ENCODE measurements at regions not wholly inside any gene's neighbourhood (a gene's known extent, or its start where the extent isn't known, plus 50 kb on each side); places are given as distances from the start of the nearest gene placed in this dataset.

DNA sequence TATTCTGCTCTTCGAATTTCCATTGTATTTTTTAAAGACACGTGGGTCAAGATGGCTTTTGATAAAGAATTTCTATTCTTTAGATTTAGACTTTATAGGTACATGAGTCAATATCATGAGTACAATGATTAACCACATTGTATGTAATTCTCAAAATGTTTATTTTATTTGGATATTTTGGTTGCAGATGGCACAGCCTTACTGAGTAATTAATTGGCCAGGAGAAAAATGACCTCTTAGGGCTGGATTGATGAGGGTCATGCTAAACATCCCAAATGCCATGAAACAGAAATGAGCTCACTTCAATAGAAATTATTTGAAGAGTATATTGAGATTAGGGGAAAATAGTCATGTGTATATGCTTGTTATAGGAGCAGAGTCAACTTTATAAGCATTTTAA lies 131.2 kb upstream of the CCN2 start:
- no peaks in the 10 kb centered on the region for H3K27me3 ChIP-seq (ENCODE audit: control insufficient read depth, insufficient read depth, low read length)
- no peak for DNase-seq (ENCODE audit: low read depth)
- no peaks in the 10 kb centered on the region for H3K36me3 ChIP-seq (ENCODE audit: control insufficient read depth, insufficient read depth, low read length)
- no peak for FAIRE-seq
- no peak overlapping the region for H3K4me3 ChIP-seq (ENCODE audit: low read depth, low read length)
- TF ChIP-seq, protein P1, sequence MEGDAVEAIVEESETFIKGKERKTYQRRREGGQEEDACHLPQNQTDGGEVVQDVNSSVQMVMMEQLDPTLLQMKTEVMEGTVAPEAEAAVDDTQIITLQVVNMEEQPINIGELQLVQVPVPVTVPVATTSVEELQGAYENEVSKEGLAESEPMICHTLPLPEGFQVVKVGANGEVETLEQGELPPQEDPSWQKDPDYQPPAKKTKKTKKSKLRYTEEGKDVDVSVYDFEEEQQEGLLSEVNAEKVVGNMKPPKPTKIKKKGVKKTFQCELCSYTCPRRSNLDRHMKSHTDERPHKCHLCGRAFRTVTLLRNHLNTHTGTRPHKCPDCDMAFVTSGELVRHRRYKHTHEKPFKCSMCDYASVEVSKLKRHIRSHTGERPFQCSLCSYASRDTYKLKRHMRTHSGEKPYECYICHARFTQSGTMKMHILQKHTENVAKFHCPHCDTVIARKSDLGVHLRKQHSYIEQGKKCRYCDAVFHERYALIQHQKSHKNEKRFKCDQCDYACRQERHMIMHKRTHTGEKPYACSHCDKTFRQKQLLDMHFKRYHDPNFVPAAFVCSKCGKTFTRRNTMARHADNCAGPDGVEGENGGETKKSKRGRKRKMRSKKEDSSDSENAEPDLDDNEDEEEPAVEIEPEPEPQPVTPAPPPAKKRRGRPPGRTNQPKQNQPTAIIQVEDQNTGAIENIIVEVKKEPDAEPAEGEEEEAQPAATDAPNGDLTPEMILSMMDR (IDR thresholded peaks at IDR 0.05; ENCODE audit: insufficient read depth, low read length, severe bottlenecking) = no peak

- Histone ChIP-seq H3K27me3 (ENCODE audit: control insufficient read depth, insufficient read depth, low read length) (no peaks in the 10 kb centered on the region), H3K36me3 (ENCODE audit: control insufficient read depth, insufficient read depth, low read length) (no peaks in the 10 kb centered on the region), H3K4me3 (ENCODE audit: low read depth, low read length) (no peak overlapping the region)
- TF ChIP-seq, protein P1 (IDR thresholded peaks at IDR 0.05; ENCODE audit: insufficient read depth, low read length, severe bottlenecking) = no peak
- FAIRE-seq (no peak), DNase-seq (ENCODE audit: low read depth) (no peak)
Observed at GRCh38 chr6:132081338-132081737, 130.2 kb upstream of the CCN2 start.

GRCh38 chr6:132079286-132079685 lies 128.1 kb upstream of the CCN2 start:
- Histone ChIP-seq H3K4me3 (ENCODE audit: low read depth, low read length) (no peak overlapping the region), H3K27me3 (ENCODE audit: control insufficient read depth, insufficient read depth, low read length) (no peaks in the 10 kb centered on the region), H3K36me3 (ENCODE audit: control insufficient read depth, insufficient read depth, low read length) (no peaks in the 10 kb centered on the region)
- DNase-seq (ENCODE audit: low read depth) (no peak), FAIRE-seq (no peak)
- TF ChIP-seq, protein P1 (IDR thresholded peaks at IDR 0.05; ENCODE audit: insufficient read depth, low read length, severe bottlenecking) = no peak

- Histone ChIP-seq H3K27me3 (ENCODE audit: control insufficient read depth, insufficient read depth, low read length) (no peaks in the 10 kb centered on the region), H3K36me3 (ENCODE audit: control insufficient read depth, insufficient read depth, low read length) (no peaks in the 10 kb centered on the region), H3K4me3 (ENCODE audit: low read depth, low read length) (no peak overlapping the region)
- no peak for FAIRE-seq
- no peak for DNase-seq (ENCODE audit: low read depth)
- TF ChIP-seq, protein P1 (IDR thresholded peaks at IDR 0.05; ENCODE audit: insufficient read depth, low read length, severe bottlenecking) = no peak
Observed at GRCh38 chr6:132076452-132076851, 125.3 kb upstream of the CCN2 start.

- TF ChIP-seq, protein P1 (IDR thresholded peaks at IDR 0.05; ENCODE audit: insufficient read depth, low read length, severe bottlenecking) = no peak
- no peak for DNase-seq (ENCODE audit: low read depth)
- no peak for FAIRE-seq
- Histone ChIP-seq H3K27me3 (ENCODE audit: control insufficient read depth, insufficient read depth, low read length) (no peaks in the 10 kb centered on the region), H3K36me3 (ENCODE audit: control insufficient read depth, insufficient read depth, low read length) (no peaks in the 10 kb centered on the region), H3K4me3 (ENCODE audit: low read depth, low read length) (no peak overlapping the region)
Observed at GRCh38 chr6:132072831-132073230, 121.7 kb upstream of the CCN2 start.

- FAIRE-seq = no peak
- no peaks in the 10 kb centered on the region for H3K36me3 ChIP-seq (ENCODE audit: control insufficient read depth, insufficient read depth, low read length)
Observed at GRCh38 chr6:132072271-132072670, 121.1 kb upstream of the CCN2 start.

More at GRCh38 chr6:132072271-132072670, 121.1 kb upstream of the CCN2 start:
- no peak for DNase-seq (ENCODE audit: low read depth)
- Histone ChIP-seq H3K4me3 (ENCODE audit: low read depth, low read length) (no peak overlapping the region), H3K27me3 (ENCODE audit: control insufficient read depth, insufficient read depth, low read length) (no peaks in the 10 kb centered on the region)
- TF ChIP-seq, protein P1 (IDR thresholded peaks at IDR 0.05; ENCODE audit: insufficient read depth, low read length, severe bottlenecking) = no peak

Measured in bronchial epithelial cell (primary cell).